Parathyroid adenoma (tissue), 2 donors: ENCODE measurements at regions not wholly inside any gene's neighbourhood (a gene's known extent, or its start where the extent isn't known, plus 50 kb on each side); places are given as distances from the start of the nearest gene placed in this dataset.

ENCODE experiments used
- H2AFZ ChIP-seq: fragments of 300-600 bp; sonication (generic); one replicate; pipeline ENCODE4 v1.7.0; 2017; ENCODE audit warnings: antibody characterized with exemption, mild to moderate bottlenecking
- H3K27ac ChIP-seq: fragments of 300-600 bp; sonication (generic); one replicate; pipeline ENCODE4 v1.7.0; 2017
- H3K27me3 ChIP-seq: fragments of 300-600 bp; sonication (generic); one replicate; pipeline ENCODE4 v1.7.0; 2017; ENCODE audit warnings: low read length; ENCODE audit not compliant: control insufficient read depth, insufficient read depth
- H3K36me3 ChIP-seq: fragments of 300-600 bp; sonication (generic); one replicate; pipeline ENCODE4 v1.7.0; 2017; ENCODE audit warnings: low read length; ENCODE audit not compliant: control insufficient read depth, insufficient read depth
- H3K4me1 ChIP-seq: fragments of 300-600 bp; sonication (generic); one replicate; pipeline ENCODE4 v1.7.0; 2017; ENCODE audit warnings: control low read depth
- H3K4me2 ChIP-seq: fragments of 300-600 bp; sonication (generic); one replicate; pipeline ENCODE4 v1.7.0; 2017; ENCODE audit warnings: low read length
- H3K4me3 ChIP-seq: fragments of 300-600 bp; sonication (generic); one replicate; pipeline ENCODE4 v1.7.0; 2017; ENCODE audit warnings: low read depth, low read length
- H3K79me2 ChIP-seq: fragments of 300-600 bp; sonication (generic); one replicate; pipeline ENCODE4 v1.7.0; 2017; ENCODE audit warnings: control low read depth
- H3K9ac ChIP-seq: fragments of 300-600 bp; sonication (generic); one replicate; pipeline ENCODE4 v1.7.0; 2017; ENCODE audit warnings: mild to moderate bottlenecking
- H3K9me3 ChIP-seq: fragments of 300-600 bp; sonication (generic); one replicate; pipeline ENCODE4 v1.7.0; 2017; ENCODE audit warnings: low read length; ENCODE audit not compliant: control insufficient read depth
- CTCF ChIP-seq: fragments of 300-600 bp; sonication (generic); IDR thresholded peaks from one replicate; pipeline ENCODE4 v1.7.0; 2017; ENCODE audit warnings: antibody characterized with exemption, mild to moderate bottlenecking
- donor health status: primary hyperparathyroidism.

- no peak overlapping the region for H3K9ac ChIP-seq
- no peaks in the 10 kb centered on the region for H3K36me3 ChIP-seq
- H2AFZ ChIP-seq = no peak overlapping the region
- no peaks in the 10 kb centered on the region for H3K4me1 ChIP-seq
- H3K4me3 ChIP-seq = no peak overlapping the region
- H3K9me3 ChIP-seq = no peaks in the 10 kb centered on the region
- H3K4me2 ChIP-seq = no peak overlapping the region
- H3K27ac ChIP-seq = no peak overlapping the region
- no peaks in the 10 kb centered on the region for H3K27me3 ChIP-seq
- TF ChIP-seq CTCF = no peak
- H3K79me2 ChIP-seq = no peaks in the 10 kb centered on the region
Measured at GRCh38 chr2:83595121-83595690, 863.9 kb downstream of the SUCLG1 start.

GRCh38 chr2:83594241-83595120, 864.6 kb downstream of the SUCLG1 start:
- Histone ChIP-seq H3K36me3 (no peaks in the 10 kb centered on the region), H3K4me1 (no peaks in the 10 kb centered on the region), H3K4me2 (no peak overlapping the region), H3K9ac (no peak overlapping the region), H3K4me3 (no peak overlapping the region), H3K79me2 (no peaks in the 10 kb centered on the region), H2AFZ (no peak overlapping the region), H3K27ac (no peak overlapping the region), H3K27me3 (no peaks in the 10 kb centered on the region), H3K9me3 (no peaks in the 10 kb centered on the region)
- no peak for TF ChIP-seq CTCF

GRCh38 chr2:83587309-83587708, 871.8 kb downstream of the SUCLG1 start:
- no peak overlapping the region for H3K27ac ChIP-seq
- no peak overlapping the region for H3K4me3 ChIP-seq
- H3K9ac ChIP-seq = no peak overlapping the region
- H2AFZ ChIP-seq = no peak overlapping the region
- no peaks in the 10 kb centered on the region for H3K36me3 ChIP-seq
- TF ChIP-seq CTCF = no peak
- H3K9me3 ChIP-seq = no peaks in the 10 kb centered on the region
- H3K79me2 ChIP-seq = no peaks in the 10 kb centered on the region
- no peak overlapping the region for H3K4me2 ChIP-seq
- H3K27me3 ChIP-seq = no peaks in the 10 kb centered on the region
- no peaks in the 10 kb centered on the region for H3K4me1 ChIP-seq

GRCh38 chr2:83585250-83585649, 873.8 kb downstream of the SUCLG1 start:
- Histone ChIP-seq H3K79me2 (no peaks in the 10 kb centered on the region), H3K9ac (no peak overlapping the region), H2AFZ (no peak overlapping the region), H3K36me3 (no peaks in the 10 kb centered on the region), H3K27me3 (no peaks in the 10 kb centered on the region), H3K4me1 (no peaks in the 10 kb centered on the region), H3K4me3 (no peak overlapping the region), H3K4me2 (no peak overlapping the region), H3K9me3 (no peaks in the 10 kb centered on the region), H3K27ac (no peak overlapping the region)
- TF ChIP-seq CTCF = no peak

- Histone ChIP-seq H2AFZ (no peak overlapping the region), H3K79me2 (no peaks in the 10 kb centered on the region), H3K9me3 (no peaks in the 10 kb centered on the region), H3K27ac (no peak overlapping the region), H3K9ac (no peak overlapping the region), H3K4me3 (no peak overlapping the region), H3K4me1 (no peaks in the 10 kb centered on the region), H3K4me2 (no peak overlapping the region), H3K36me3 (no peaks in the 10 kb centered on the region), H3K27me3 (no peaks in the 10 kb centered on the region)
- no peak for TF ChIP-seq CTCF
Measured at GRCh38 chr2:83584672-83585071, 874.4 kb downstream of the SUCLG1 start.
